C4-2B (cell line): ENCODE measurements at regions not wholly inside any gene's neighbourhood (a gene's known extent, or its start where the extent isn't known, plus 50 kb on each side); places are given as distances from the start of the nearest gene placed in this dataset.

ENCODE experiments used
- CTCF ChIP-seq: fragments of 450-650 bp; conservative IDR thresholded peaks from 2 replicates; pipeline ENCODE4 v1.5.1; 2017; ENCODE audit warnings: mild to moderate bottlenecking
- ZFX ChIP-seq: fragments of 450-650 bp; IDR thresholded peaks from 2 replicates; pipeline ENCODE4 v1.6.1; 2017

- TF ChIP-seq CTCF (no peak), ZFX (no peak)
These were observed 556.5 kb upstream of the BRINP3 start for GRCh38 chr1:191034132-191034531.
